IMR-90 (cell line): ENCODE measurements at regions not wholly inside any gene's neighbourhood (a gene's known extent, or its start where the extent isn't known, plus 50 kb on each side); places are given as distances from the start of the nearest gene placed in this dataset.

Experiments used
- ATAC-seq: fragments of 200-7000 bp; cut with Tn5 transposase; 2 replicates; pipeline ENCODE4 v1.9.1; 2020; ENCODE audit warnings: low read depth, mild to moderate bottlenecking, moderate library complexity
- BruUV-seq: library from RNA; stranded (reverse); fragments of 400-500 nt; replicated peaks from 2 replicates; lab custom pipeline; 2021; lab: Mats Ljungman, UMichigan
- CTCF ChIA-PET: fragments of 300-600 bp; formaldehyde crosslinking; extraction: SDS; loops from one replicate; lab custom pipeline; 2021; ENCODE audit warnings: antibody characterized with exemption; lab: Yijun Ruan, JAX
- POLR2A ChIA-PET: fragments of 300-600 bp; sonication (Branson Sonifier 250); formaldehyde crosslinking; loops from one replicate; lab custom pipeline; 2022; ENCODE audit warnings: antibody characterized with exemption; ENCODE audit not compliant: unreplicated experiment; lab: Charles Lee
- DNase-seq: peaks from one replicate; pipeline ENCODE4 v3.0.0; 2013
- H2AFZ ChIP-seq: replicated peaks from 2 replicates; pipeline ENCODE3; 2013; ENCODE audit warnings: low read length, mild to moderate bottlenecking; ENCODE audit not compliant: poor library complexity
- H2AK5ac ChIP-seq: 2 replicates; pipeline ENCODE4 v1.6.1; 2013; ENCODE audit warnings: low read depth, low read length, inconsistent platforms
- H2AK9ac ChIP-seq: replicated peaks from 2 replicates; pipeline ENCODE3; 2013; ENCODE audit warnings: mild to moderate bottlenecking, low read depth, low read length, moderate library complexity; ENCODE audit not compliant: poor library complexity
- H2BK120ac ChIP-seq: 2 replicates; pipeline ENCODE4 v1.6.1; 2013; ENCODE audit warnings: low read depth, low read length, inconsistent platforms
- H2BK15ac ChIP-seq: 3 replicates; pipeline ENCODE4 v1.6.1; 2013; ENCODE audit warnings: low read depth, low read length, inconsistent platforms
- H2BK20ac ChIP-seq: 2 replicates; pipeline ENCODE4 v1.6.1; 2013; ENCODE audit warnings: low read depth, mild to moderate bottlenecking, inconsistent platforms, low read length, moderate library complexity
- H2BK5ac ChIP-seq: 2 replicates; pipeline ENCODE4 v1.6.1; 2013; ENCODE audit warnings: mild to moderate bottlenecking, low read depth, low read length, inconsistent platforms; ENCODE audit not compliant: poor library complexity, severe bottlenecking
- H3K14ac ChIP-seq: replicated peaks from 2 replicates; pipeline ENCODE4 v1.6.1; 2013; ENCODE audit warnings: low read depth, low read length, inconsistent platforms
- H3K18ac ChIP-seq: 2 replicates; pipeline ENCODE4 v1.6.1; 2013; ENCODE audit warnings: low read depth, low read length, control low read depth
- H3K23ac ChIP-seq: 2 replicates; pipeline ENCODE4 v1.6.1; 2013; ENCODE audit warnings: low read depth, low read length, inconsistent platforms
- H3K27ac ChIP-seq: 2 replicates; pipeline ENCODE4 v1.5.1; 2013; ENCODE audit warnings: mild to moderate bottlenecking, control low read depth, low read length; ENCODE audit not compliant: insufficient read depth
- H3K27me3 ChIP-seq: 2 replicates; pipeline ENCODE4 v1.6.1; 2013; ENCODE audit warnings: low read length; ENCODE audit not compliant: control insufficient read depth, insufficient read depth
- H3K36me3 ChIP-seq: 2 replicates; pipeline ENCODE4 v1.6.1; 2013; ENCODE audit warnings: low read length, mixed read lengths; ENCODE audit not compliant: control insufficient read depth, insufficient read depth
- H3K4ac ChIP-seq: 2 replicates; pipeline ENCODE4 v1.6.1; 2013; ENCODE audit warnings: low read depth, low read length, inconsistent platforms
- H3K4me1 ChIP-seq: 2 replicates; pipeline ENCODE4 v1.6.1; 2013; ENCODE audit warnings: low read length, mixed read lengths; ENCODE audit not compliant: control insufficient read depth, insufficient read depth
- H3K4me2 ChIP-seq: 2 replicates; pipeline ENCODE4 v1.6.1; 2013; ENCODE audit warnings: low read depth, mild to moderate bottlenecking, control low read depth, low read length, moderate library complexity
- H3K4me3 ChIP-seq: 2 replicates; pipeline ENCODE4 v1.5.1; 2013; ENCODE audit warnings: low read depth, mild to moderate bottlenecking, control low read depth, low read length, moderate library complexity; ENCODE audit not compliant: insufficient read depth
- H3K56ac ChIP-seq: 2 replicates; pipeline ENCODE4 v1.6.1; 2013; ENCODE audit warnings: low read length, inconsistent platforms; ENCODE audit not compliant: insufficient read depth; ENCODE audit errors: extremely low read depth
- H3K79me1 ChIP-seq, 2 experiments: 2 replicates each; pipeline ENCODE4 v1.6.1; 2013; ENCODE audit warnings: low read length in 2 of 2, inconsistent platforms in 1 of 2, low read depth in 1 of 2
- H3K9ac ChIP-seq: 2 replicates; pipeline ENCODE4 v1.6.1; 2013; ENCODE audit warnings: low read depth, low read length, control low read depth
- H3K9me1 ChIP-seq: 2 replicates; pipeline ENCODE4 v1.6.1; 2013; ENCODE audit warnings: low read length, inconsistent platforms; ENCODE audit not compliant: insufficient read depth
- H3K9me3 ChIP-seq: 2 replicates; pipeline ENCODE4 v1.6.1; 2013; ENCODE audit warnings: low read length; ENCODE audit not compliant: control insufficient read depth, insufficient read depth
- H4K20me1 ChIP-seq: 2 replicates; pipeline ENCODE4 v1.6.1; 2013; ENCODE audit warnings: low read length, inconsistent platforms; ENCODE audit not compliant: insufficient read depth
- H4K5ac ChIP-seq: 2 replicates; pipeline ENCODE4 v1.6.1; 2013; ENCODE audit warnings: mild to moderate bottlenecking, low read depth, low read length, control low read depth
- H4K8ac ChIP-seq, 2 experiments: 2 replicates each; pipeline ENCODE4 v1.6.1; 2013; ENCODE audit warnings: low read depth in 2 of 2, low read length in 2 of 2, control low read depth in 1 of 2, inconsistent platforms in 1 of 2
- H4K91ac ChIP-seq: 2 replicates; pipeline ENCODE4 v1.6.1; 2013; ENCODE audit warnings: low read depth, low read length, inconsistent platforms; ENCODE audit not compliant: insufficient read depth
- BHLHE40 ChIP-seq: fragments of 150-350 bp; IDR thresholded peaks from 2 replicates; pipeline ENCODE4 v1.6.1; 2016; ENCODE audit warnings: mild to moderate bottlenecking, low read depth, low read length
- CEBPB ChIP-seq: IDR thresholded peaks from 2 replicates; pipeline ENCODE4 v1.6.1; 2012; ENCODE audit warnings: low read depth, low read length, improper control_type of control experiment
- CHD1 ChIP-seq: IDR thresholded peaks from 2 replicates; pipeline ENCODE4 v1.6.1; 2012; ENCODE audit warnings: low read depth, low read length, improper control_type of control experiment
- CTCF ChIP-seq: conservative IDR thresholded peaks from 2 replicates; pipeline ENCODE4 v1.5.1; 2012; ENCODE audit warnings: mild to moderate bottlenecking, low read depth, low read length, improper control_type of control experiment
- MAZ ChIP-seq: IDR thresholded peaks from 2 replicates; pipeline ENCODE4 v1.6.1; 2012; ENCODE audit warnings: low read depth, mild to moderate bottlenecking, low read length, improper control_type of control experiment, moderate library complexity, borderline replicate concordance
- POLR2A ChIP-seq: IDR thresholded peaks from 2 replicates; pipeline ENCODE4 v1.6.1; 2012; ENCODE audit warnings: mild to moderate bottlenecking, low read depth, low read length
- RAD21 ChIP-seq: IDR thresholded peaks from 2 replicates; pipeline ENCODE4 v1.6.1; 2012; ENCODE audit warnings: low read length, improper control_type of control experiment
- RCOR1 ChIP-seq: IDR thresholded peaks from 2 replicates; pipeline ENCODE4 v1.6.1; 2012; ENCODE audit warnings: mild to moderate bottlenecking, low read length, improper control_type of control experiment; ENCODE audit not compliant: insufficient replicate concordance
- SMC3 ChIP-seq: fragments of 150-350 bp; IDR thresholded peaks from 2 replicates; pipeline ENCODE4 v1.6.1; 2016; ENCODE audit warnings: low read depth, mild to moderate bottlenecking, antibody characterized with exemption, low read length, moderate library complexity
- WGBS, 2 experiments: methylation state at CpG; one replicate each; pipeline versions ENCODE4 v1.1.5 to v1.1.7; 2013; ENCODE audit warnings: missing lambda C conversion rate in 2 of 2; ENCODE audit not compliant: insufficient read length in 1 of 2; ENCODE audit errors: extremely low coverage in 2 of 2; 5-methylcytosine and 5-hydroxymethylcytosine counted together
- dilution Hi-C: fragments of 300-500 bp; cut with HindIII; formaldehyde crosslinking; loops from one replicate; pipeline ENCODE4 v1.14.3; 2018; ENCODE audit warnings: low sequenced_read_pairs; ENCODE audit not compliant: unreplicated experiment
- in situ Hi-C: fragments of 300-500 bp; cut with MboI; formaldehyde crosslinking; loops from 3 replicates; pipeline ENCODE4 v1.14.3; 2019; ENCODE audit warnings: low sequenced_read_pairs, inconsistent platforms, mixed read lengths
- intact Hi-C: fragments of 100-400 bp; cut with micrococcal nuclease; formaldehyde crosslinking; loops from 2 replicates; pipeline ENCODE4 v1.10.0; 2022

- dilution Hi-C loops (no loop called here), in situ Hi-C loops (no loop called here), intact Hi-C loops (loop anchor here (1.0 to 10.0 kb wide), 3 partner anchors 91 to 212 kb away; no protein-coding TSS in a partner anchor)
- H4K20me1 ChIP-seq: no peaks in the 10 kb centered on the region
- H3K4ac ChIP-seq: peak overlapping the region; percentile 90
- peak overlapping the region; percentile 56 for H4K5ac ChIP-seq
- H2AK5ac ChIP-seq: peak overlapping the region; percentile 96
- BruUV-seq: no TSS peak
- ATAC-seq (peak; percentile 70), DNase-seq (peak; percentile 89)
- H3K14ac ChIP-seq: peak overlapping the region; percentile 90
- WGBS, 2 experiments: no CpG with 5 or more reads among the region's 3 CpGs
- POLR2A ChIA-PET: no interaction called here
- H3K18ac ChIP-seq: peak overlapping the region; percentile 80
- TF ChIP-seq MAZ (peak; percentile 69), CHD1 (no peak), RCOR1 (peak; percentile 15), SMC3 (peak; percentile 81), CEBPB (no peak), BHLHE40 (0 out of 2 replicates have a peak, but pooled peaks have one; percentile 13), RAD21 (peak; percentile 80), POLR2A (no peak), CTCF (peak; percentile 67)
- no peak overlapping the region for H2AK9ac ChIP-seq
- peak overlapping the region; percentile 7; the same call in 1 of the 2 replicates for H3K23ac ChIP-seq
- no peaks in the 10 kb centered on the region for H3K9me3 ChIP-seq
- H3K79me1 ChIP-seq: no peaks in the 10 kb centered on the region
- H2BK120ac ChIP-seq: peak overlapping the region; percentile 88
- no peak overlapping the region for H3K4me2 ChIP-seq
- H3K27me3 ChIP-seq: no peaks in the 10 kb centered on the region
- peak overlapping the region; percentile 72 for H2AFZ ChIP-seq
- no peak overlapping the region for H3K4me3 ChIP-seq
- no peak overlapping the region for H3K9ac ChIP-seq
- H3K36me3 ChIP-seq: no peaks in the 10 kb centered on the region
- H3K4me1 ChIP-seq: peaks cover 13% of the 10 kb centered on the region
- CTCF ChIA-PET: interaction anchor here (1.0 to 1.1 kb wide), 2 partner anchors 196 to 206 kb away, joined by 3 to 7 read pairs; no protein-coding TSS in a partner anchor
- H3K27ac ChIP-seq: no peak overlapping the region
- H4K8ac ChIP-seq: peak overlapping the region; percentile 66 to 76; a peak in 2 of 4 replicates
- peak overlapping the region; percentile 90; the same call in 2 of the 3 replicates for H2BK15ac ChIP-seq
- peak overlapping the region; percentile 22 for H2BK5ac ChIP-seq
- H3K56ac ChIP-seq: no peak overlapping the region
- peaks cover 14% of the 10 kb centered on the region for H3K9me1 ChIP-seq
- H4K91ac ChIP-seq: peak overlapping the region; percentile 89; the same call in 1 of the 2 replicates
- H2BK20ac ChIP-seq: peak overlapping the region; percentile 91; the same call in 1 of the 2 replicates
These were observed 213.4 kb downstream of the SOX9 start for GRCh38 chr17:72334205-72334604.
